Hepatocyte (in vitro differentiated cells): ENCODE measurements at regions not wholly inside any gene's neighbourhood (a gene's known extent, or its start where the extent isn't known, plus 50 kb on each side); places are given as distances from the start of the nearest gene placed in this dataset.

Source experiments
- EZH2 ChIP-seq: fragments of 200-600 bp; sonication (generic); IDR thresholded peaks from 2 replicates; pipeline ENCODE4 v1.6.1; 2016; ENCODE audit warnings: antibody characterized with exemption, mild to moderate bottlenecking, borderline replicate concordance
- TF ChIP-seq, protein P1 (sequence below): fragments of 200-600 bp; sonication (generic); IDR thresholded peaks from 2 replicates; pipeline ENCODE4 v1.5.1; 2016; ENCODE audit warnings: antibody characterized with exemption, mild to moderate bottlenecking; ENCODE audit not compliant: poor library complexity

- TF ChIP-seq EZH2 = no peak
- TF ChIP-seq, protein P1, sequence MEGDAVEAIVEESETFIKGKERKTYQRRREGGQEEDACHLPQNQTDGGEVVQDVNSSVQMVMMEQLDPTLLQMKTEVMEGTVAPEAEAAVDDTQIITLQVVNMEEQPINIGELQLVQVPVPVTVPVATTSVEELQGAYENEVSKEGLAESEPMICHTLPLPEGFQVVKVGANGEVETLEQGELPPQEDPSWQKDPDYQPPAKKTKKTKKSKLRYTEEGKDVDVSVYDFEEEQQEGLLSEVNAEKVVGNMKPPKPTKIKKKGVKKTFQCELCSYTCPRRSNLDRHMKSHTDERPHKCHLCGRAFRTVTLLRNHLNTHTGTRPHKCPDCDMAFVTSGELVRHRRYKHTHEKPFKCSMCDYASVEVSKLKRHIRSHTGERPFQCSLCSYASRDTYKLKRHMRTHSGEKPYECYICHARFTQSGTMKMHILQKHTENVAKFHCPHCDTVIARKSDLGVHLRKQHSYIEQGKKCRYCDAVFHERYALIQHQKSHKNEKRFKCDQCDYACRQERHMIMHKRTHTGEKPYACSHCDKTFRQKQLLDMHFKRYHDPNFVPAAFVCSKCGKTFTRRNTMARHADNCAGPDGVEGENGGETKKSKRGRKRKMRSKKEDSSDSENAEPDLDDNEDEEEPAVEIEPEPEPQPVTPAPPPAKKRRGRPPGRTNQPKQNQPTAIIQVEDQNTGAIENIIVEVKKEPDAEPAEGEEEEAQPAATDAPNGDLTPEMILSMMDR = no peak
These were observed 341.5 kb downstream of the TFAP2A start for GRCh38 chr6:10073341-10073740.
